Fibroblast of the aortic adventitia (primary cell): ENCODE measurements at regions not wholly inside any gene's neighbourhood (a gene's known extent, or its start where the extent isn't known, plus 50 kb on each side); places are given as distances from the start of the nearest gene placed in this dataset.

Experiments
- DNase-seq: peaks from one replicate; pipeline ENCODE4 v3.0.0-alpha.2; 2010; ENCODE audit warnings: low read depth
- H3K4me3 ChIP-seq: 2 replicates; pipeline ENCODE4 v1.5.1; 2011; ENCODE audit warnings: low read depth, mild to moderate bottlenecking, control low read depth, low read length, moderate library complexity
- CTCF ChIP-seq: IDR thresholded peaks from 2 replicates; pipeline ENCODE4 v1.5.1; 2011; ENCODE audit warnings: mild to moderate bottlenecking, low read length, control low read depth, inconsistent platforms; ENCODE audit not compliant: insufficient read depth

- DNase-seq, result no peak
- no peak for TF ChIP-seq CTCF
- no peak overlapping the region for H3K4me3 ChIP-seq
These were observed 168.7 kb upstream of the FMN2 start for GRCh38 chr1:239922778-239923522.

- no peak overlapping the region for H3K4me3 ChIP-seq
These were observed 166.8 kb upstream of the FMN2 start for GRCh38 chr1:239924741-239925350.

GRCh38 chr1:239926184-239926583 lies 165.5 kb upstream of the FMN2 start:
- no peak overlapping the region for H3K4me3 ChIP-seq
- no peak for TF ChIP-seq CTCF
- no peak for DNase-seq

More at GRCh38 chr1:239924741-239925350, 166.8 kb upstream of the FMN2 start:
- no peak for TF ChIP-seq CTCF
- no peak for DNase-seq

- H3K4me3 ChIP-seq, result no peak overlapping the region
- TF ChIP-seq CTCF, result no peak
- no peak for DNase-seq
These were observed 162.4 kb upstream of the FMN2 start for GRCh38 chr1:239929317-239929716.

- TF ChIP-seq CTCF, result no peak
- H3K4me3 ChIP-seq, result no peak overlapping the region
- DNase-seq, result no peak
These were observed 160.9 kb upstream of the FMN2 start for GRCh38 chr1:239930686-239931262.

- DNase-seq, result no peak
- no peak overlapping the region for H3K4me3 ChIP-seq
- no peak for TF ChIP-seq CTCF
These were observed 160.3 kb upstream of the FMN2 start for GRCh38 chr1:239931341-239931740.
